ENCODE measurements at regions not wholly inside any gene's neighbourhood (a gene's known extent, or its start where the extent isn't known, plus 50 kb on each side); places are given as distances from the start of the nearest gene placed in this dataset.
"Not testable (repeated sequence)": the region's sequence is repeated elsewhere in the genome, so short reads cannot be mapped to it uniquely, and the experiment has no call there.

DNA sequence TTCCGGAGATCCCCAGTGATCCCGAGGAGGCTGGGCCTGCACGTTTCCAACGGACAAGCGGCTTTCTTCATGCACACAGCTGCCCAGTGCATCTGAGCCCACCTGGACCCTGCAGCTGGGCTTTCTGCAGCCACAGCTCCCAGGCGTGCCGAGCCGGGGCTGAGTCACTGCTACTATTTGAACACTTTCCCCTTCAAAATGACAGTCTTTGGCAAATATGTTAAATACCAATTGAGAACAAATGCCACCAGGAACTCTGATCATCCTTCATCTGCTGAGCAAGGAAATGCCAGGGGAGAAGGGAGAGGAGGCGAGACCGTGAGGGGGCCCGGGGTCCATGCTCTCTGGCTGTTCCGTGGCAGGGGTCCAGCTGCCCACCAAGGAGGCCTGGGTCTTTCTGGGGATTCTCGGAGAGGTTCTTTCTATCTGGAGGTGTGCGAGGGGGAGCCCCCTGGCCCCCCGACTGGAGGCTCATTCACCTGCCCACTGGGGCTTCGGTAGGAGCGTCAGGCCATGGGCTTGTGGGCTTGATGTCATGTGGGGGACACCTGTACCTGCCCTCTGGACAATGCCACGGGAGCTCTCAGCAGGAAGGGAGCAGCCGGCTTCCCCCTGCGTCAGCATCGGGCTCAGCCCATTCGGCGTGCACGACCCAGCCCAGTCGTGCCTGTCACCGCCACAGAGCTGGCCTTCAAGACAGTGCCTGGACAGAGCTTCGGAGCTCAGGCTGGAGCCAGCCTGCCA lies 159.6 kb downstream of the CTTN start:
- TF ChIP-seq, protein P1, sequence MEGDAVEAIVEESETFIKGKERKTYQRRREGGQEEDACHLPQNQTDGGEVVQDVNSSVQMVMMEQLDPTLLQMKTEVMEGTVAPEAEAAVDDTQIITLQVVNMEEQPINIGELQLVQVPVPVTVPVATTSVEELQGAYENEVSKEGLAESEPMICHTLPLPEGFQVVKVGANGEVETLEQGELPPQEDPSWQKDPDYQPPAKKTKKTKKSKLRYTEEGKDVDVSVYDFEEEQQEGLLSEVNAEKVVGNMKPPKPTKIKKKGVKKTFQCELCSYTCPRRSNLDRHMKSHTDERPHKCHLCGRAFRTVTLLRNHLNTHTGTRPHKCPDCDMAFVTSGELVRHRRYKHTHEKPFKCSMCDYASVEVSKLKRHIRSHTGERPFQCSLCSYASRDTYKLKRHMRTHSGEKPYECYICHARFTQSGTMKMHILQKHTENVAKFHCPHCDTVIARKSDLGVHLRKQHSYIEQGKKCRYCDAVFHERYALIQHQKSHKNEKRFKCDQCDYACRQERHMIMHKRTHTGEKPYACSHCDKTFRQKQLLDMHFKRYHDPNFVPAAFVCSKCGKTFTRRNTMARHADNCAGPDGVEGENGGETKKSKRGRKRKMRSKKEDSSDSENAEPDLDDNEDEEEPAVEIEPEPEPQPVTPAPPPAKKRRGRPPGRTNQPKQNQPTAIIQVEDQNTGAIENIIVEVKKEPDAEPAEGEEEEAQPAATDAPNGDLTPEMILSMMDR (IDR thresholded peaks at IDR 0.05; ENCODE audit: low read depth, low read length, missing control alignments) = no peak
- Histone ChIP-seq H3K36me3 (replicated peaks) (no peaks in the 10 kb centered on the region), H3K4me3 (ENCODE audit: low read depth, low read length) (no peak overlapping the region), H3K27ac (no peak overlapping the region), H3K27me3 (replicated peaks) (no peaks in the 10 kb centered on the region)
- no peak for DNase-seq
- in situ Hi-C loops (cut with HindIII; ENCODE audit: low pct_ligation_motif_present, low sequenced_read_pairs) = no loop called here

GRCh38 chr11:70558681-70559080 lies 160.4 kb downstream of the CTTN start:
- Histone ChIP-seq H3K36me3 (replicated peaks) (no peaks in the 10 kb centered on the region), H3K4me3 (ENCODE audit: low read depth, low read length) (no peak overlapping the region), H3K27me3 (replicated peaks) (no peaks in the 10 kb centered on the region), H3K27ac (no peak overlapping the region)
- TF ChIP-seq, protein P1 (IDR thresholded peaks at IDR 0.05; ENCODE audit: low read depth, low read length, missing control alignments) = no peak
- DNase-seq = no peak
- in situ Hi-C loops (cut with HindIII; ENCODE audit: low pct_ligation_motif_present, low sequenced_read_pairs) = no loop called here

- H3K4me3 ChIP-seq (ENCODE audit: low read depth, low read length) = no peak overlapping the region
- no peak for DNase-seq
- no peaks in the 10 kb centered on the region for H3K27me3 ChIP-seq (replicated peaks)
- no peaks in the 10 kb centered on the region for H3K36me3 ChIP-seq (replicated peaks)
- no peak overlapping the region for H3K27ac ChIP-seq
- in situ Hi-C loops (cut with HindIII; ENCODE audit: low pct_ligation_motif_present, low sequenced_read_pairs) = no loop called here
- TF ChIP-seq, protein P1 (IDR thresholded peaks at IDR 0.05; ENCODE audit: low read depth, low read length, missing control alignments) = no peak
These were observed 161.2 kb downstream of the CTTN start for GRCh38 chr11:70559516-70559915.

GRCh38 chr11:70560621-70561020 lies 162.3 kb downstream of the CTTN start:
- H3K27ac ChIP-seq; H3K4me3 ChIP-seq (ENCODE audit: low read depth, low read length); H3K27me3 ChIP-seq (replicated peaks); H3K36me3 ChIP-seq (replicated peaks); DNase-seq; in situ Hi-C loops (cut with HindIII; ENCODE audit: low pct_ligation_motif_present, low sequenced_read_pairs): not testable (repeated sequence)

- TF ChIP-seq, protein P1 (IDR thresholded peaks at IDR 0.05; ENCODE audit: low read depth, low read length, missing control alignments) = no peak
- DNase-seq = no peak
- in situ Hi-C loops (cut with HindIII; ENCODE audit: low pct_ligation_motif_present, low sequenced_read_pairs) = no loop called here
- no peaks in the 10 kb centered on the region for H3K27me3 ChIP-seq (replicated peaks)
- H3K4me3 ChIP-seq (ENCODE audit: low read depth, low read length) = no peak overlapping the region
- H3K36me3 ChIP-seq (replicated peaks) = no peaks in the 10 kb centered on the region
- no peak overlapping the region for H3K27ac ChIP-seq
These were observed 168.6 kb downstream of the CTTN start for GRCh38 chr11:70566768-70567530.

DNA sequence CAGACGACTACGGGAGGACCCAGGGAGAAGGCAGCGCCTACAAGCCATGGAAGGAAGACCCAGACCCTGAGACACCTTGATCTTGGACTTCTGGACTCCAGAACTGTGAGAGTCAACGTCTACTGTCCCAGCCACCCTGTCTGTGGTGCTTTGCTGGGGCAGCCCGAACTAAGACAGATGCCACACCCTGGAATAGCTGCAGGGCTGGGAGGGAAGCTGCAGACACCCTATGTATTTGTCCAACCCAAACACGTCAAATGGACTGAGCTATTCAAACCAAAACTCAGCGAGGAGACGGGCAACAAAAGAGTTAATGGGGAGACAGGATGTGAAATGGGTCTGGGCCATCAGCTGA lies 169.3 kb downstream of the CTTN start:
- H3K27me3 ChIP-seq (replicated peaks) = no peaks in the 10 kb centered on the region

More for the DNA sequence above, 169.3 kb downstream of the CTTN start:
- TF ChIP-seq, protein P1 (IDR thresholded peaks at IDR 0.05; ENCODE audit: low read depth, low read length, missing control alignments) = no peak
- Histone ChIP-seq H3K36me3 (replicated peaks) (no peaks in the 10 kb centered on the region), H3K4me3 (ENCODE audit: low read depth, low read length) (peak overlapping the region; percentile 32), H3K27ac (no peak overlapping the region)
- in situ Hi-C loops (cut with HindIII; ENCODE audit: low pct_ligation_motif_present, low sequenced_read_pairs) = no loop called here
- DNase-seq = no peak
